Fibroblast of lung (primary cell): ENCODE measurements at regions not wholly inside any gene's neighbourhood (a gene's known extent, or its start where the extent isn't known, plus 50 kb on each side); places are given as distances from the start of the nearest gene placed in this dataset.

Experiments used
- DNase-seq, 2 donors: peaks; one replicate each; pipeline versions ENCODE4 v3.0.0 to v3.0.0-alpha.2; 2010; ENCODE audit warnings: low read depth in 2 of 2
- H2AFZ ChIP-seq: 2 replicates; pipeline ENCODE4 v1.5.1; 2012; ENCODE audit warnings: low read length, control low read depth, inconsistent platforms
- H3K27ac ChIP-seq: 2 replicates; pipeline ENCODE4 v1.5.1; 2011; ENCODE audit warnings: low read length, control low read depth; ENCODE audit not compliant: insufficient read depth
- H3K27me3 ChIP-seq: 2 replicates; pipeline ENCODE4 v1.5.1; 2011; ENCODE audit warnings: mild to moderate bottlenecking, low read length; ENCODE audit not compliant: control insufficient read depth, insufficient read depth
- H3K36me3 ChIP-seq: 2 replicates; pipeline ENCODE4 v1.5.1; 2011; ENCODE audit warnings: low read length; ENCODE audit not compliant: control insufficient read depth, insufficient read depth
- H3K4me1 ChIP-seq: 2 replicates; pipeline ENCODE4 v1.5.1; 2011; ENCODE audit warnings: low read length; ENCODE audit not compliant: control insufficient read depth, insufficient read depth; ENCODE audit errors: extremely low read depth
- H3K4me2 ChIP-seq: 2 replicates; pipeline ENCODE4 v1.5.1; 2011; ENCODE audit warnings: low read length, control low read depth; ENCODE audit not compliant: insufficient read depth; ENCODE audit errors: extremely low read depth
- H3K4me3 ChIP-seq, 4 experiments: fragments of 200-600 bp in 1 of 4; sonication (generic) in 1 of 4; replicated peaks in 1 of 4; 2 replicates each; pipeline ENCODE4 v1.5.1; 2011 to 2016; ENCODE audit warnings: low read length in 4 of 4, low read depth in 3 of 4, mild to moderate bottlenecking in 3 of 4, control low read depth in 2 of 4, inconsistent platforms in 1 of 4, mixed read lengths in 1 of 4; ENCODE audit not compliant: insufficient read depth in 1 of 4; ENCODE audit errors: control extremely low read depth in 1 of 4
- H3K79me2 ChIP-seq: 2 replicates; pipeline ENCODE4 v1.5.1; 2012; ENCODE audit warnings: mild to moderate bottlenecking, low read length, inconsistent platforms; ENCODE audit not compliant: control insufficient read depth, insufficient read depth
- H3K9ac ChIP-seq: 2 replicates; pipeline ENCODE4 v1.5.1; 2011; ENCODE audit warnings: mild to moderate bottlenecking, low read length, control low read depth; ENCODE audit not compliant: insufficient read depth
- H3K9me3 ChIP-seq: 2 replicates; pipeline ENCODE4 v1.5.1; 2012; ENCODE audit warnings: low read depth, low read length; ENCODE audit not compliant: control insufficient read depth, insufficient read depth
- H4K20me1 ChIP-seq: 2 replicates; pipeline ENCODE4 v1.5.1; 2011; ENCODE audit warnings: low read length; ENCODE audit not compliant: control insufficient read depth, insufficient read depth; ENCODE audit errors: extremely low read depth
- EZH2 ChIP-seq: IDR thresholded peaks from 2 replicates; pipeline ENCODE4 v1.5.1; 2012; ENCODE audit warnings: low read length, control low read depth, mild to moderate bottlenecking; ENCODE audit errors: missing control alignments
- TF ChIP-seq, protein P1 (sequence below), 2 donors: IDR thresholded peaks in 1 of 2; conservative IDR thresholded peaks in 1 of 2; 1 replicate in 1 of 2; 2 replicates in 1 of 2; pipeline ENCODE4 v1.5.1; 2011 to 2012; ENCODE audit warnings: low read length in 2 of 2, control low read depth in 1 of 2, inconsistent platforms in 1 of 2, low read depth in 1 of 2, mild to moderate bottlenecking in 1 of 2

GRCh38 chr4:141905751-141906150, 269.4 kb downstream of the IL15 start:
- no peaks in the 10 kb centered on the region for H3K79me2 ChIP-seq
- H4K20me1 ChIP-seq, result no peaks in the 10 kb centered on the region
- H3K4me1 ChIP-seq, result no peaks in the 10 kb centered on the region
- H2AFZ ChIP-seq, result no peak overlapping the region
- no peak overlapping the region for H3K9ac ChIP-seq
- H3K4me2 ChIP-seq, result no peak overlapping the region
- no peaks in the 10 kb centered on the region for H3K36me3 ChIP-seq
- no peak for TF ChIP-seq EZH2
- TF ChIP-seq, protein P1, sequence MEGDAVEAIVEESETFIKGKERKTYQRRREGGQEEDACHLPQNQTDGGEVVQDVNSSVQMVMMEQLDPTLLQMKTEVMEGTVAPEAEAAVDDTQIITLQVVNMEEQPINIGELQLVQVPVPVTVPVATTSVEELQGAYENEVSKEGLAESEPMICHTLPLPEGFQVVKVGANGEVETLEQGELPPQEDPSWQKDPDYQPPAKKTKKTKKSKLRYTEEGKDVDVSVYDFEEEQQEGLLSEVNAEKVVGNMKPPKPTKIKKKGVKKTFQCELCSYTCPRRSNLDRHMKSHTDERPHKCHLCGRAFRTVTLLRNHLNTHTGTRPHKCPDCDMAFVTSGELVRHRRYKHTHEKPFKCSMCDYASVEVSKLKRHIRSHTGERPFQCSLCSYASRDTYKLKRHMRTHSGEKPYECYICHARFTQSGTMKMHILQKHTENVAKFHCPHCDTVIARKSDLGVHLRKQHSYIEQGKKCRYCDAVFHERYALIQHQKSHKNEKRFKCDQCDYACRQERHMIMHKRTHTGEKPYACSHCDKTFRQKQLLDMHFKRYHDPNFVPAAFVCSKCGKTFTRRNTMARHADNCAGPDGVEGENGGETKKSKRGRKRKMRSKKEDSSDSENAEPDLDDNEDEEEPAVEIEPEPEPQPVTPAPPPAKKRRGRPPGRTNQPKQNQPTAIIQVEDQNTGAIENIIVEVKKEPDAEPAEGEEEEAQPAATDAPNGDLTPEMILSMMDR (conservative IDR thresholded peaks at IDR 0.05 in 1 of 2, IDR thresholded peaks at IDR 0.05 in 1 of 2; ENCODE audit: low read depth in 1 of 2, low read length in 2 of 2), result no peak
- no peaks in the 10 kb centered on the region for H3K9me3 ChIP-seq
- peak; percentile 48 to 85 for DNase-seq
- no peak overlapping the region for H3K4me3 ChIP-seq
- H3K27me3 ChIP-seq, result no peaks in the 10 kb centered on the region
- H3K27ac ChIP-seq, result no peak overlapping the region

DNA sequence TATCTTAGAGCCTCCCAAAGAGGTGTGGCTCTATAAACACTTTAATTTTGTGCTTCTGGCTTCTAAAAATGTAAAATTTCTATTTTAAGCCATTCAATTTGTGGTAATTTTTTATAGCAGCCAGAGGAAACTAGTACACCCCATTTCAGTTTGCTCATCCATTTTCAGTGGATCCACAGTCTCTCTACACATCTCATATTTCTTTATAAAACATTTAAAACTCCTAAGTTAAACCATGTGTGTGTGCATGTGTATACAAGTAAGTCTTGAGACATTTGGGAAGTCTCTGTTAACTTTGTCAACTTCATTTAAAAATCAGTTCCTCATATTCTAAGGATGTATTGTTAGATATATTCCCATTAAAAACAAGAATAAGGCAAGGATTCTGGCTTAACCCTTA, 273.2 kb downstream of the IL15 start:
- H3K79me2 ChIP-seq, result no peaks in the 10 kb centered on the region
- no peaks in the 10 kb centered on the region for H3K9me3 ChIP-seq
- H3K4me3 ChIP-seq, result no peak overlapping the region
- no peak for TF ChIP-seq EZH2
- TF ChIP-seq, protein P1 (conservative IDR thresholded peaks at IDR 0.05 in 1 of 2, IDR thresholded peaks at IDR 0.05 in 1 of 2; ENCODE audit: low read depth in 1 of 2, low read length in 2 of 2), result no peak
- H3K9ac ChIP-seq, result no peak overlapping the region
- H3K36me3 ChIP-seq, result no peaks in the 10 kb centered on the region
- no peaks in the 10 kb centered on the region for H3K27me3 ChIP-seq
- H3K4me1 ChIP-seq, result no peaks in the 10 kb centered on the region
- no peak overlapping the region for H2AFZ ChIP-seq
- no peak for DNase-seq
- no peaks in the 10 kb centered on the region for H4K20me1 ChIP-seq
- no peak overlapping the region for H3K4me2 ChIP-seq
- H3K27ac ChIP-seq, result no peak overlapping the region

GRCh38 chr4:141912831-141913230, 276.4 kb downstream of the IL15 start:
- H3K4me2 ChIP-seq, result no peak overlapping the region
- no peaks in the 10 kb centered on the region for H4K20me1 ChIP-seq
- no peaks in the 10 kb centered on the region for H3K27me3 ChIP-seq
- no peak overlapping the region for H3K4me3 ChIP-seq
- no peak overlapping the region for H3K27ac ChIP-seq
- no peaks in the 10 kb centered on the region for H3K36me3 ChIP-seq
- H3K9ac ChIP-seq, result no peak overlapping the region
- no peaks in the 10 kb centered on the region for H3K4me1 ChIP-seq
- no peak overlapping the region for H2AFZ ChIP-seq
- TF ChIP-seq, protein P1 (conservative IDR thresholded peaks at IDR 0.05 in 1 of 2, IDR thresholded peaks at IDR 0.05 in 1 of 2; ENCODE audit: low read depth in 1 of 2, low read length in 2 of 2), result no peak
- no peak for TF ChIP-seq EZH2
- H3K79me2 ChIP-seq, result no peaks in the 10 kb centered on the region
- no peaks in the 10 kb centered on the region for H3K9me3 ChIP-seq
- DNase-seq, result peak in 1 of 2 donors; percentile 10
